ENCODE measurements at regions not wholly inside any gene's neighbourhood (a gene's known extent, or its start where the extent isn't known, plus 50 kb on each side); places are given as distances from the start of the nearest gene placed in this dataset.

- no peak for DNase-seq (ENCODE audit: low spot score)
- in situ Hi-C loops (cut with MboI; ENCODE audit: low pct_unique_long_range_greater_than_20kb, low sequenced_read_pairs, unreplicated experiment): no loop called here
- no peak for TF ChIP-seq CTCF (IDR thresholded peaks at IDR 0.05; ENCODE audit: extremely low read depth, insufficient read depth, missing control alignments)
These were observed 261.2 kb upstream of the ANKRD50 start for GRCh38 chr4:124973716-124974115.

GRCh38 chr4:124970011-124970410 is 257.5 kb upstream of the ANKRD50 start:
- no peak for DNase-seq (ENCODE audit: low spot score)
- TF ChIP-seq CTCF (IDR thresholded peaks at IDR 0.05; ENCODE audit: extremely low read depth, insufficient read depth, missing control alignments): no peak
- in situ Hi-C loops (cut with MboI; ENCODE audit: low pct_unique_long_range_greater_than_20kb, low sequenced_read_pairs, unreplicated experiment): no loop called here

GRCh38 chr4:124965497-124965891 is 253.0 kb upstream of the ANKRD50 start:
- in situ Hi-C loops (cut with MboI; ENCODE audit: low pct_unique_long_range_greater_than_20kb, low sequenced_read_pairs, unreplicated experiment): no loop called here
- TF ChIP-seq CTCF (IDR thresholded peaks at IDR 0.05; ENCODE audit: extremely low read depth, insufficient read depth, missing control alignments): no peak
- DNase-seq (ENCODE audit: low spot score): no peak

GRCh38 chr4:124964852-124965496 is 252.4 kb upstream of the ANKRD50 start:
- no peak for TF ChIP-seq CTCF (IDR thresholded peaks at IDR 0.05; ENCODE audit: extremely low read depth, insufficient read depth, missing control alignments)

GRCh38 chr4:124964251-124964650 is 251.7 kb upstream of the ANKRD50 start:
- DNase-seq (ENCODE audit: low spot score): no peak
- no peak for TF ChIP-seq CTCF (IDR thresholded peaks at IDR 0.05; ENCODE audit: extremely low read depth, insufficient read depth, missing control alignments)

More at GRCh38 chr4:124964852-124965496, 252.4 kb upstream of the ANKRD50 start:
- DNase-seq (ENCODE audit: low spot score): no peak
- in situ Hi-C loops (cut with MboI; ENCODE audit: low pct_unique_long_range_greater_than_20kb, low sequenced_read_pairs, unreplicated experiment): no loop called here

GRCh38 chr4:124961138-124961750 is 248.7 kb upstream of the ANKRD50 start:
- TF ChIP-seq CTCF (IDR thresholded peaks at IDR 0.05; ENCODE audit: extremely low read depth, insufficient read depth, missing control alignments): no peak
- no peak for DNase-seq (ENCODE audit: low spot score)
- in situ Hi-C loops (cut with MboI; ENCODE audit: low pct_unique_long_range_greater_than_20kb, low sequenced_read_pairs, unreplicated experiment): no loop called here

More at GRCh38 chr4:124964251-124964650, 251.7 kb upstream of the ANKRD50 start:
- in situ Hi-C loops (cut with MboI; ENCODE audit: low pct_unique_long_range_greater_than_20kb, low sequenced_read_pairs, unreplicated experiment): no loop called here
